ENCODE measurements at regions not wholly inside any gene's neighbourhood (a gene's known extent, or its start where the extent isn't known, plus 50 kb on each side); places are given as distances from the start of the nearest gene placed in this dataset.

GRCh38 chr20:17884307-17885003 is 84.1 kb downstream of the SNX5 start:
- no peak for DNase-seq (ENCODE audit: low read depth, low spot score)
- H3K9ac ChIP-seq (ENCODE audit: low read length), result no peak overlapping the region
- ChIA-PET POLR2A (no interaction called here), RAD21 (ENCODE audit: low non-redundant PET in 1 of 2, low total read pairs in 2 of 2, uncharacterized antibody in 2 of 2, unreplicated experiment in 2 of 2) (no interaction called here), CTCF (no interaction called here)
- no peaks in the 10 kb centered on the region for H3K27me3 ChIP-seq (ENCODE audit: insufficient read depth, low read length)
- peaks cover 0 to 12% of the 10 kb centered on the region in 2 experiments; a peak in 1 of 4 replicates for H3K9me3 ChIP-seq (ENCODE audit: control insufficient read depth in 1 of 2, insufficient read depth in 1 of 2, low read depth in 1 of 2, low read length in 2 of 2)
- H3K79me2 ChIP-seq (ENCODE audit: insufficient read depth, low read length), result no peaks in the 10 kb centered on the region
- H4K20me1 ChIP-seq (ENCODE audit: insufficient read depth), result no peaks in the 10 kb centered on the region
- H3K9me2 ChIP-seq (ENCODE audit: insufficient read depth), result no peaks in the 10 kb centered on the region
- H3K4me2 ChIP-seq (ENCODE audit: low read length), result no peak overlapping the region
- no peak overlapping the region for H3K4me3 ChIP-seq (replicated peaks in 1 of 2; ENCODE audit: low read depth in 1 of 2, low read length in 2 of 2)
- no TSS peak for BruUV-seq (replicated peaks)
- no peak overlapping the region for H2AFZ ChIP-seq (ENCODE audit: low read depth, low read length, poor library complexity, severe bottlenecking)
- TF ChIP-seq ELF1 (IDR thresholded peaks at IDR 0.05; ENCODE audit: borderline replicate concordance, low read depth), result no peak
- intact Hi-C loops (cut with micrococcal nuclease), result no loop called here
- peaks cover 4 to 16% of the 10 kb centered on the region in 2 experiments; a peak in 3 of 4 replicates for H3K4me1 ChIP-seq (ENCODE audit: control insufficient read depth in 1 of 2, insufficient read depth in 2 of 2, low read length in 2 of 2)
- ATAC-seq, result no peak
- no peaks in the 10 kb centered on the region for H3K36me3 ChIP-seq (ENCODE audit: control insufficient read depth in 1 of 2, insufficient read depth in 2 of 2, low read length in 2 of 2)
- no peak overlapping the region for H3K27ac ChIP-seq (ENCODE audit: low read depth, low read length)

DNA sequence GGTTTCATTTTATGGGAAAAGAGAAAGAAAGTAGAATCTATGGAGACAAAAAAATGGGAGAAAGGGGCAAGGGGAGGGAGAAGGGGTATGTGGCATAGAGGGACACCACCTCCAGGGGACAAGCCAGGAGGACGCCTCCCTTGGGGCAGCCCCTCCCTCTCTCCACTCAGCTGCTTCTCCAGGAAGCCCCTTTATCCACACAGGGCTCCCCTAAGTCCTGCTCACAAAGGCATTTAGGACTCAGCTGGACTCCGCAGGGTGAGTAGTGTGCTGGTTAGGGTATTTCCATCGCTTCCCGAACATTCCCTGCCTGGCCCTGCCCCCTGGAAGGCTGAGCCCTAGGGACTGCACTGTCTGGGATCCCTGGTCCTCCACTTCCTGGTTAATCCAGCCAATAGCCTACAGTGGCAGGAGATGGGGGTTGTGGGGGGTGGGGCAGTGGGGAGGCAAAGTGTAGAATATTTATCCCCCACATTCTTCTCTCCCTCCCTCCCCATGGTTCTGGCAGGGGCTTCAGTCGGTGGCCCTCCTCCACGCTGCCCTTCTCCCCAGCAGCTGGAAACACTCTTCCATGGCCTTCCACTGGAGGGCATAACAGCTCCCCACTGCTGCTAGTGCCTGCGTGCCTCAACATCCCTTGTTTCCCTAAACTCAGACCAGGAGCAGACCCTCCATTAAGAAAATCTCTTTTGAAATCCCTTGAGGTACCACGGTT is 84.8 kb downstream of the SNX5 start:
- Histone ChIP-seq H3K79me2 (ENCODE audit: insufficient read depth, low read length) (no peaks in the 10 kb centered on the region), H3K27me3 (ENCODE audit: insufficient read depth, low read length) (no peaks in the 10 kb centered on the region), H3K36me3 (ENCODE audit: control insufficient read depth in 1 of 2, insufficient read depth in 2 of 2, low read length in 2 of 2) (no peaks in the 10 kb centered on the region), H3K9me2 (ENCODE audit: insufficient read depth) (no peaks in the 10 kb centered on the region), H4K20me1 (ENCODE audit: insufficient read depth) (no peaks in the 10 kb centered on the region), H3K4me3 (replicated peaks in 1 of 2; ENCODE audit: low read depth in 1 of 2, low read length in 2 of 2) (no peak overlapping the region), H3K4me2 (ENCODE audit: low read length) (no peak overlapping the region), H3K27ac (ENCODE audit: low read depth, low read length) (no peak overlapping the region), H2AFZ (ENCODE audit: low read depth, low read length, poor library complexity, severe bottlenecking) (no peak overlapping the region), H3K9ac (ENCODE audit: low read length) (no peak overlapping the region), H3K9me3 (ENCODE audit: control insufficient read depth in 1 of 2, insufficient read depth in 1 of 2, low read depth in 1 of 2, low read length in 2 of 2) (peaks cover 0 to 7% of the 10 kb centered on the region in 2 experiments; a peak in 1 of 4 replicates), H3K4me1 (ENCODE audit: control insufficient read depth in 1 of 2, insufficient read depth in 2 of 2, low read length in 2 of 2) (peaks cover 4 to 15% of the 10 kb centered on the region in 2 experiments; a peak in 3 of 4 replicates)
- no TSS peak for BruUV-seq (replicated peaks)
- TF ChIP-seq EZH2 (IDR thresholded peaks at IDR 0.05) (no peak), CEBPB (IDR thresholded peaks at IDR 0.05; ENCODE audit: low read depth) (no peak), JUND (IDR thresholded peaks at IDR 0.05) (no peak), ZFX (IDR thresholded peaks at IDR 0.05) (no peak), FOSL1 (IDR thresholded peaks at IDR 0.05; ENCODE audit: low read depth) (no peak), SRF (IDR thresholded peaks at IDR 0.05; ENCODE audit: low read depth) (no peak), MAX (IDR thresholded peaks at IDR 0.05) (no peak)
- TF ChIP-seq, protein P1, sequence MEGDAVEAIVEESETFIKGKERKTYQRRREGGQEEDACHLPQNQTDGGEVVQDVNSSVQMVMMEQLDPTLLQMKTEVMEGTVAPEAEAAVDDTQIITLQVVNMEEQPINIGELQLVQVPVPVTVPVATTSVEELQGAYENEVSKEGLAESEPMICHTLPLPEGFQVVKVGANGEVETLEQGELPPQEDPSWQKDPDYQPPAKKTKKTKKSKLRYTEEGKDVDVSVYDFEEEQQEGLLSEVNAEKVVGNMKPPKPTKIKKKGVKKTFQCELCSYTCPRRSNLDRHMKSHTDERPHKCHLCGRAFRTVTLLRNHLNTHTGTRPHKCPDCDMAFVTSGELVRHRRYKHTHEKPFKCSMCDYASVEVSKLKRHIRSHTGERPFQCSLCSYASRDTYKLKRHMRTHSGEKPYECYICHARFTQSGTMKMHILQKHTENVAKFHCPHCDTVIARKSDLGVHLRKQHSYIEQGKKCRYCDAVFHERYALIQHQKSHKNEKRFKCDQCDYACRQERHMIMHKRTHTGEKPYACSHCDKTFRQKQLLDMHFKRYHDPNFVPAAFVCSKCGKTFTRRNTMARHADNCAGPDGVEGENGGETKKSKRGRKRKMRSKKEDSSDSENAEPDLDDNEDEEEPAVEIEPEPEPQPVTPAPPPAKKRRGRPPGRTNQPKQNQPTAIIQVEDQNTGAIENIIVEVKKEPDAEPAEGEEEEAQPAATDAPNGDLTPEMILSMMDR (IDR thresholded peaks at IDR 0.05 in 2 of 3, conservative IDR thresholded peaks at IDR 0.05 in 1 of 3; ENCODE audit: borderline replicate concordance in 1 of 3, insufficient read depth in 1 of 3, low read depth in 2 of 3, low read length in 2 of 3), result peak in 2 of 3 experiments; percentile 28 to 37; a peak in 4 of 6 replicates
- TF ChIP-seq, protein P2, sequence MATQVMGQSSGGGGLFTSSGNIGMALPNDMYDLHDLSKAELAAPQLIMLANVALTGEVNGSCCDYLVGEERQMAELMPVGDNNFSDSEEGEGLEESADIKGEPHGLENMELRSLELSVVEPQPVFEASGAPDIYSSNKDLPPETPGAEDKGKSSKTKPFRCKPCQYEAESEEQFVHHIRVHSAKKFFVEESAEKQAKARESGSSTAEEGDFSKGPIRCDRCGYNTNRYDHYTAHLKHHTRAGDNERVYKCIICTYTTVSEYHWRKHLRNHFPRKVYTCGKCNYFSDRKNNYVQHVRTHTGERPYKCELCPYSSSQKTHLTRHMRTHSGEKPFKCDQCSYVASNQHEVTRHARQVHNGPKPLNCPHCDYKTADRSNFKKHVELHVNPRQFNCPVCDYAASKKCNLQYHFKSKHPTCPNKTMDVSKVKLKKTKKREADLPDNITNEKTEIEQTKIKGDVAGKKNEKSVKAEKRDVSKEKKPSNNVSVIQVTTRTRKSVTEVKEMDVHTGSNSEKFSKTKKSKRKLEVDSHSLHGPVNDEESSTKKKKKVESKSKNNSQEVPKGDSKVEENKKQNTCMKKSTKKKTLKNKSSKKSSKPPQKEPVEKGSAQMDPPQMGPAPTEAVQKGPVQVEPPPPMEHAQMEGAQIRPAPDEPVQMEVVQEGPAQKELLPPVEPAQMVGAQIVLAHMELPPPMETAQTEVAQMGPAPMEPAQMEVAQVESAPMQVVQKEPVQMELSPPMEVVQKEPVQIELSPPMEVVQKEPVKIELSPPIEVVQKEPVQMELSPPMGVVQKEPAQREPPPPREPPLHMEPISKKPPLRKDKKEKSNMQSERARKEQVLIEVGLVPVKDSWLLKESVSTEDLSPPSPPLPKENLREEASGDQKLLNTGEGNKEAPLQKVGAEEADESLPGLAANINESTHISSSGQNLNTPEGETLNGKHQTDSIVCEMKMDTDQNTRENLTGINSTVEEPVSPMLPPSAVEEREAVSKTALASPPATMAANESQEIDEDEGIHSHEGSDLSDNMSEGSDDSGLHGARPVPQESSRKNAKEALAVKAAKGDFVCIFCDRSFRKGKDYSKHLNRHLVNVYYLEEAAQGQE (IDR thresholded peaks at IDR 0.05; ENCODE audit: low read depth), result no peak
- DNase-seq (ENCODE audit: low read depth, low spot score) (no peak), ATAC-seq (peak; percentile 44)
- ChIA-PET CTCF (no interaction called here), RAD21 (ENCODE audit: low non-redundant PET in 1 of 2, low total read pairs in 2 of 2, uncharacterized antibody in 2 of 2, unreplicated experiment in 2 of 2) (no interaction called here), POLR2A (no interaction called here)
- intact Hi-C loops (cut with micrococcal nuclease), result no loop called here

Measured in HCT116 (cell line).